ENCODE measurements at regions not wholly inside any gene's neighbourhood (a gene's known extent, or its start where the extent isn't known, plus 50 kb on each side); places are given as distances from the start of the nearest gene placed in this dataset.

DNA sequence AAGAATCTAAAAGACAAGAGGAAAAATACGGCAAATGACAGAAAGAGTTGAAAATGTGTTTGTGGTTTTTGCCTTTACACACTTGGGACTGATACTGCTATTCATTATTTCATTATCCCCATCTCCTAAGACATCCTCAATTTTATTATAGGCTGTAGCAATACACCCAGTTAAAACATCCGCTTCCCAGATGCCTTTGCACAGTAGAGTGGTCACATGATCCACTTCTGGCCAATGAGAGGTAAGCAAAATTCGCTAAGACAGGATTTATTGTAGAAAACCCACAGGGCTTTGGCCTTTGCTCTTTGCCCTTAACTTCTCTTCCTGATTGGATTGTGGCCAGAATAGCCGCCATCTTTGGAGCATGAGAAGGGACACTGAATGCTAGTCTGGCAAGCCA, 53.2 kb upstream of the BOC start:
- no peak for TF ChIP-seq ZNF274 (IDR thresholded peaks at IDR 0.05; ENCODE audit: low read depth, low read length)
- TF ChIP-seq YY1 (IDR thresholded peaks at IDR 0.05; ENCODE audit: insufficient read depth, insufficient read length), result no peak
- no peak for TF ChIP-seq SUZ12 (IDR thresholded peaks at IDR 0.05; ENCODE audit: extremely low read depth, insufficient read depth, insufficient read length)

Measured in NT2/D1 (cell line).